Gastrocnemius medialis (tissue), 4 donors: ENCODE measurements at regions not wholly inside any gene's neighbourhood (a gene's known extent, or its start where the extent isn't known, plus 50 kb on each side); places are given as distances from the start of the nearest gene placed in this dataset.

ENCODE experiments used
- POLR2A ChIP-seq, 2 donors: fragments of 450-650 bp; IDR thresholded peaks; one replicate each; pipeline ENCODE4 v1.6.1; 2017; ENCODE audit warnings: antibody characterized with exemption in 2 of 2, mild to moderate bottlenecking in 2 of 2, moderate library complexity in 2 of 2
- TF ChIP-seq, protein P1 (sequence below), 5 experiments: fragments of 450-650 bp in 3 of 5; fragments of 200-600 bp in 2 of 5; sonication (generic) in 2 of 5; IDR thresholded peaks in 4 of 5; conservative IDR thresholded peaks in 1 of 5; 1 replicate in 4 of 5; 2 replicates in 1 of 5; pipeline ENCODE4 v1.5.1; 2016 to 2019; ENCODE audit warnings: antibody characterized with exemption in 5 of 5, mild to moderate bottlenecking in 3 of 5, moderate library complexity in 3 of 5

DNA sequence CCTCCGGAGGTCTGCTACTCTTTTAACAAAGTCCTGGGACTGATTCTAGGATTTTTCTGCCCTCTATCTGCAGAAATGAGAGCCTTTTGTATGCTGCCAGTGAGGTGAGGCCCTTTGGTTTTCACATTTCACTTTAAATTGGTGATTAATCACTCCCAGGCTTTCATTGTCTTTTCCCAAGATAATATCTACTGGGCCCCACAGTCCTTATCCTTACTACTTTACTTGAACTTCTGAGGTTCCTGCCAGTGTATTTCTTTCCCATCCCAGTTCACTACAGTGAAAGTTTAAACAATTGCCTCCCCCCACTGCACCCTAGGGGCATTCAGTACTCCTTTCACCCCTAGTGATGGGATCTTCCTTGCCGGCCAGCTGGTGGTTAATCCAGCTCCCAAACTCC is 127.4 kb upstream of the INHBA start:
- TF ChIP-seq, protein P1, sequence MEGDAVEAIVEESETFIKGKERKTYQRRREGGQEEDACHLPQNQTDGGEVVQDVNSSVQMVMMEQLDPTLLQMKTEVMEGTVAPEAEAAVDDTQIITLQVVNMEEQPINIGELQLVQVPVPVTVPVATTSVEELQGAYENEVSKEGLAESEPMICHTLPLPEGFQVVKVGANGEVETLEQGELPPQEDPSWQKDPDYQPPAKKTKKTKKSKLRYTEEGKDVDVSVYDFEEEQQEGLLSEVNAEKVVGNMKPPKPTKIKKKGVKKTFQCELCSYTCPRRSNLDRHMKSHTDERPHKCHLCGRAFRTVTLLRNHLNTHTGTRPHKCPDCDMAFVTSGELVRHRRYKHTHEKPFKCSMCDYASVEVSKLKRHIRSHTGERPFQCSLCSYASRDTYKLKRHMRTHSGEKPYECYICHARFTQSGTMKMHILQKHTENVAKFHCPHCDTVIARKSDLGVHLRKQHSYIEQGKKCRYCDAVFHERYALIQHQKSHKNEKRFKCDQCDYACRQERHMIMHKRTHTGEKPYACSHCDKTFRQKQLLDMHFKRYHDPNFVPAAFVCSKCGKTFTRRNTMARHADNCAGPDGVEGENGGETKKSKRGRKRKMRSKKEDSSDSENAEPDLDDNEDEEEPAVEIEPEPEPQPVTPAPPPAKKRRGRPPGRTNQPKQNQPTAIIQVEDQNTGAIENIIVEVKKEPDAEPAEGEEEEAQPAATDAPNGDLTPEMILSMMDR (IDR thresholded peaks at IDR 0.05 in 4 of 5, conservative IDR thresholded peaks at IDR 0.05 in 1 of 5) = no peak
- no peak for TF ChIP-seq POLR2A (IDR thresholded peaks at IDR 0.05)
